ENCODE measurements at regions not wholly inside any gene's neighbourhood (a gene's known extent, or its start where the extent isn't known, plus 50 kb on each side); places are given as distances from the start of the nearest gene placed in this dataset.
"Not testable (repeated sequence)": the region's sequence is repeated elsewhere in the genome, so short reads cannot be mapped to it uniquely, and the experiment has no call there.

DNA sequence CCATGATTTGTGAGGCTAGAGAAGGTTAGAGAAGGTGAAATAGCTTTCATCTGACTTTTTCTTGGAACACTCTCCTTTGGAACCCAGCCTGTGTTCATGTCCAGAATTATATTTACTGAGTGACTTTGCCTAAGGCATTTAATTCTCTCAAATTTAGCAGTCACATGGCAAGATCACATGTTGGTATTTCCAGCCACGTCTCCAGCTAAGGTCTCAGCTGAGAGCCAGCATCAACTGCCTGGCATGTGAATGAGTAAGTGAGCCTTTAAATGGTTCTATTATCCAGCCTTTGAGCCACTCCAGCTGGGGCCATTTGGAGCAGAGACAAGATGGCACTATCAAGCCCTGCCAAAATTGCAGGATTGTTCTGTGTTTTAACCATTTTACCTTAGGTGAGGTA is 130.2 kb upstream of the SGO1 start:
- no peak for DNase-seq

DNA sequence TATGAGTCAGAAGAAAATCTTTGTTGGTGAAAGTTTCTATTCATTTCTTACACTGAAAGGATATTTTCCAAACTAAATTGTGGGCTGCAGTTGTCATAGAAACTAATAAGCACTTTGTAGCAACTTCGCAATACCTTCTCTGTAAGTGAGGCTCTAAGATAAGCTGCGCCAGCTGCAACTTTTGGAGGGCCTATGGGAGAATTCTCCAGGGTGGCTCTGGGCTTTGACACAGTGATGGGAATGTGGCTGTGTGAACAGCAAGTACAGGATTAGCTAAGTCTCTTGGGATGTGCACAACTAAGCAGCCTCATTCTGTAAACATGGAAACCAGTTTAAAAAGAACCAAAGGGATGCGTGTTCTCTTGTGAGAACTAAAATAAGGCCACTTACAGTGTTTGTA is 124.6 kb upstream of the SGO1 start:
- DNase-seq = no peak

DNA sequence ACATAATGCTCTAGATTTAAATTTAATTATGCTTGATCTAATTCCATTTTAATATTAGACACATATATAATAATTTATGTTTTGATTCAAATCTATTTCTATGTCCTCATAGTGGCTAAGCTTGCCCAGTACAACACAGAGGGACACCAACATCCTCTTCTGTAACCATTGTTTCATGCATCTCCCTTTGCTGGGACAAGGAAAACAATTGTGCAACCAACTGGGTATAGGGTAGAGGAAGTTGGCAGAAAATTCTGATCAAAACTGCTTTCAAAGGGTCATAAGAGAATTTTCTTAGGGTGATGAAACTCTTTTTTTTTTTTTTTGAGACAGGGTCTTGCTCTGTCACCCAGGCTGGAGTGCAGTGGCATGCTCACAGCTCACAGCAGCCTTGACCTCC is 121.4 kb upstream of the SGO1 start:
- DNase-seq = no peak

DNA sequence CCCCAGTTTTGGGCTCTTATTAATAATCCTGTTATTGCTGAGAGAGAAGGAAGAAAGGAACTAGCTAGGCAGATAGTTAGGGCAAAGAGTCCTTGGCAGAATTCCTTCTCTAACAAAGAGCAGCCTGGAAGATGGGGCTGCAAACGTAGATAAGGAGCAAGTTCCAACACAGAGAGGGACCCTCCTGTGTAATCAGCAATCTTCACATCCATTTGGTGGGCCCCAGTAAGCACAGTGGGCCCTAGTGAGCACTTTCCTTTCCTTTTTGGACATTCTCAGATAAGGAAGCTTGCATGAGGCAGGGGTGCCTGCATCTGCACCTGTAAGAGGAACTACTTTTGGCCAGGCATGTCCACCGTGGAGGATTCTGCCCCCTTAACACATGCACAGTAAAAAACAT is 119.6 kb upstream of the SGO1 start:
- DNase-seq = no peak

DNA sequence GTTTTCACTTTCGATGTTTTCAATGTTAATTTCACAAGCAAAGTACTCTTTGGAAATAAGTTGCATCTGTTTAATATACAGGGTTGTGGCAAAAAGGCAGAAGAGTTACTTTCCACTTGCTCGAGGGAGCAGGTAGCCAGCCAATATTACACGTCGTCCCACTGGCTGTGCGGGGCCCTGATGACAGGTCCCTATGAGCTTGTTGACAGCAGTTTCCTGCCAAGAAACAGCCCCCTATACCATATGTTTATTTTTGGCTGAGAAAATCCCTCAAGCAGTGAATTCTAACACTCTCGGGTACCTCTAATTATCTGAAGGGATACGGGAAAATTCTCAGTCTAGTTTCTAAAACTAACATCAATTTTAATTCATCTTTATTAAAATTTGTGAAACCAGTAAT is 116.8 kb upstream of the SGO1 start:
- no peak for DNase-seq

DNA sequence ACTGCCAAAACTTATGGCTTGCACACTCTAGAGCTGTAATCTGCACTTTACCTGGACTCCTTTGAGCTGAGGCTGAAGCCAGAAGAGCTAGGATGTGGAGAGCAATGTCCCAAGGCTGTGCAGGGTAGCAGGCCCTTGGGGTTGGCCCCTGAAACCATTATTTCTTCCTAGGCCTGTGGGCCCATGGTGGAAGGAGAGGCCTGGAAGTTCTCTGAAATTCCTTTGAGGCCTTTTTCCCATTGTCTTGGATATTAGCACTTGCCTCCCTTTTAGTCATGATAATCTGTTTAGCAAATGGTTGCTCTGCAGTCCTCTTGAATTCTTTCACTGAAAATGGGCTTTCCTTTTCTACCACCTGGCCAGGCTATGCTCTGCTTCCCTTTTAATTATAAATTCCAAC is 102.0 kb upstream of the SGO1 start:
- no peak for DNase-seq

DNA sequence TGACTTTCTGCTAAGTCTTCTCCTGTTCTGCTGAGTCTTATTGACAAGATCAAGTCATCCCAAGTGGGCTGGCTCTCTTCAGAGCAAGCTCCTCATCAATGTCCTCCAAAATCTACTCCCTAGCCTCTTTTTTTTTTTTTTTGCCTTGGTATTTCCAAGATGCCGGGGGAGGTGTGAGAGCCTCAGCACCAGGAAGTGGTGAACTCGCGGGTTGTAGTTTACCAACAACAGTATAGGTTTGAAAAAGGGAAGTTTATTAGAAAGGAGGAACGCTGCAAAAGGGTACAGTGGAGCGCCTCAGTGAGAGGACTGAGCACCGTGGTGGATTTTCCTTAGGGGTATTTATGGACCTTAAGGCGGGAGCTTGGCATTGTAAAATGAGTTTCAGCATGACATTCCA is 94.3 kb upstream of the SGO1 start:
- no peak for DNase-seq

DNA sequence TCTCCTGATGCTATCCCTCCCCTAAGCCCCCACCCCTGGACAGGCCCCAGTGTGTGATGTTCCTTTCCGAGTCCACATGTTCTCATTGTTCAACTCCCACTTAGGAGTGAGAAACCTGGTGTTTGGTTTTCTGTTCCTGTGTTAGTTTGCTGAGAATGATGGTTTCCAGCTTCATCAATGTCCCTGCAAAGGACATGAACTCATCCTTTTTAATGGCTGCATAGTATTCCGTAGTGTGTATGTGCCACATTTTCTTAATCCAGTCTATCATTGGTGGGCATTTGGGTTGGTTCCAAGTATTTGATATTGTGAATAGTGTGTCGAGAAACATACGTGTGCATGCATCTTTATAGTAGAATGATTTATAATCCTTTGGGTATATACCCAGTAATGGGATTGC is 80.0 kb upstream of the SGO1 start:
- not testable (repeated sequence) for DNase-seq

DNA sequence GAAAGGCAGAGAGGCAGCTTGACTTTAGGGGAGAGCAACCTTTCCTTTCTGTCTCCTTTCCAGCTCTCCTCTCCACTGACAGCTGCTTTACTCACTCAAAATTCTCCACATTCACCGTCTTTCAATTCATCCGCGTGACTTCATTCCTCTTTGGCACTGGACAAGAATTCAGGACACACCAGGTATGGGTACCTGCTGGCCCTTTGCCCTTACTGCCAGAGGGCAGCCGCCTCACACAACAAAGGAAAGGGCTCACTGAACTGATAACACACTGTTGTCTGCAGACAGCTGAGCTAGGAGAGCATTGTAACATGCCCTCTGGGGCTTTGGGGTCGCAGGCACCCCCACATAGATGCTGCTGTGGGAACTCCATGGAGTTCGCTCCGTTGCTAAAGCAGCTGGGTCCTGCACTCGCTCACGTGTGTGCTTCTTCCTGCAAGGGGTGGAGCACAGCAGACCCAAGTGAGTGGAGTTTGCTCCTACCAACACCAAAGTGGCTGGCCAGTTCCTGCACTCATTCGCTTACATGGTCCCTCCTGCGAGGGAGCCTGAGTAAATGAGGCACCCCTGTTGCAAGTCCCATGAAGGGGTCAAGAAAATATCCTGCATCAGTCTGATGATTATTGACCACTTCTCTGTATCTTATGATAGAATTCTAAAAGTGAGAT is 79.0 kb upstream of the SGO1 start:
- DNase-seq = no peak

DNA sequence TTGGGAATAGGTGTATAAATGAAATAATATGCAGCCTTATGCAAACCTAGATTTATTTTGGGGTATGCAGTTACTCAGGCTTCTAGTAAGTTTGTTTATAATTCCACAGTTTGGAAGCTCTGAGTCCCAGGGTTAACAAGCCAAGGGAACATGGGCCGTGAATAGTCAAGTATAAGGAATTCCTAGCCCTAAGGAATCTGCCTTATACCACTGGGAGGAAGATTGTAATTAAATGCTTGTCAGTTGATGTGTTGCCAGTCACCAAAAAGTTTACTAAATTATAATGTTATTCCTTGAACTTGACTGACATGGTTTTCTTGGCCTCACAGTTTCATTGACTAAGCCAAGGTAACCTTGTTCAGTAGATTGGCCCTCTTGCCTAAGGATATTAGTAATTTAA is 72.4 kb upstream of the SGO1 start:
- DNase-seq = no peak

DNA sequence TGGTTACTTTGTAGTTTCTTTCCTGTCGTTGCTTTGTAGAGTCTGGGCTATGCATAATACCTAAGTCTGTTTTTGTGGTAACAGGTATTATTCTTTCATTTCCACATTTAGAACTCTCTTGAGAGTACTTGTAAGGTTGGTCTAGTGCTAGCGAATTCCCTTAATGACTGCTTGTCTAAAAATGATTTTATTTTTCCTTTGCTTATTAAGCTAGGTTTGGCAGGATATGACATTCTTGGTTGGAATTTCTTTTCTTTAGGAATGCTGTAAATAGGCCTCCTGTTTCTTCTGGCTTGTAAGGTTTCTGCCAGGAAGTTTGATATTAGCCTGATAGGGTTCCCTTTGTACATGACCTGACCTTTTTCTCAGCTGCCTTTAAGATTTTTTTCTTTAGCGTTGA is 70.1 kb upstream of the SGO1 start:
- no peak for DNase-seq

DNA sequence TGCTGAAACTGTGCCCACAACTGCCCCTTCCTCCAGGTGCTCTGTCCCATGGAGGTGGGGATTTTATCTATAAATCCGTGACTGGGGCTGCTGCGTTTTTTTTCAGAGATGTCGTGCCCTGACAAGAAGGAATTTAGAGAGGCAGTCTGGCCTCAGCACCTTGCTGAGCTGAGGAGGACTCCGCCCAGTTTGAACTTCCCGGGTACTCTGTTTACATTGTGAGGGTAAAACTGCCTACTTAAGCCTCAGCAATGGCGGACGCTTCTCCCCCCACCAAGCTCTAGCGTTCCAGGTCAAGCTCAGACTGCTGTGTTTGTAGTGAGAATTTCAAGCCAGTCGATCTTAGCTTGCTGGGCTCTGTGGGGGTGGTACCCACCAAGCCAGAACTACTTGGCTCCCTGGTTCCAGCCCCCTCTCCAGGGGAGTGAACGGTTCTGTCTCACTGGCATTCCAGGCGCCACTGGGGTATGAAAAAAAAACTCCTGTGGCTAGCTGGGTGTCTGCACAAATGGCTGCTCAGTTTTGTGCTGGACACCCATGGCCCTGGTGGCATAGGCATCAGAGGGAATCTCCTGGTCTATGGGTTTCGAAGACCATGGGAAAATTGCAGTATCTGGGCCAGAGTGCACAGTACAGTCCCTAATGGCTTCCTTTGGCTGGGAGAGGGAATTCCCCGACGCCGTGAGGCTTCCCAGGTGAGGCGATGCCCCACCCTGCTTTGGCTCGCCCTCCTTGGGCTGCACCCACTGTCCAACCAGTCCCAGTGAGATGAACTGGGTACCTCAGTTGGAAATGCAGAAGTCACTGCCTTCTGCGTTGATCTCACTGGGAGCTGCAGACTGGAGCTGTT is 68.5 kb upstream of the SGO1 start:
- no peak for DNase-seq

DNA sequence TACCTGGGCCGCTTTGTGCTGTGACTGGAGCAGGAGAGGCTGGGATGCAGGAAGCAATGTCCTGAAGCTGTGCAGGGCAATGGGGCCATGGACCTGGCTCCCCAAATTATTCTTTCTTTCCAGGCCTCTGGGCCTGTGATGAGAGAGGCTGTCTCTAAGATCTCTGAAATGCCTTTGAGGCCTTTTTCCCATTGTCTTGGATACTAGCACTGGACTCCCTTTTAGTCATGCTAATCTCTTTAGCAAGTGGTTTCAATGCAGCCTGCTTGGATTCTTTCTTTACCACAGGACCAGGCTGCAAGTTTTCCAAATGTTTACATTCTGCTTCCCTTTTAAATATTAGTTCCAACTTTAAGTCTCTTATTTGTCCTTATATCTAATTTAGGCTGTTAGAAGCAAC is 64.8 kb upstream of the SGO1 start:
- DNase-seq = no peak

DNA sequence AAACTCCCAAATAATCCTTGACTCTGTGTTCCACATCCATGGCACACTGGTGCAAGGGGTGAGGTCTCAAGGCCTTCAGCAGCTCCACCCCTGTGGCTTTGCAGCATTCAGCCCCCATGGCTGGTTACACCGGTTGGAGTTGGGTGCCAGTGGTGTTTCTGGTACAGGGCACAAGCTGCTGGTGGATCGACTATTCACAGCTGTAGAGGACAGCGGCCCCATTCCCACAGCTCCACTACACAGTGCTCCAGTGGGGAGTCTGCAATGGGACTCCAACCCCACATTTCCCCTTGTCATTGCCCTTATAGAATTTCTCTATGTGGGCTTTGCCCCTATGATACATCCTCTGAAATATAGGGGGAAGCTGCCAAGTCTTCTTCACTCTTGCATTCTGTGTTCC is 64.3 kb upstream of the SGO1 start:
- DNase-seq = no peak

DNA sequence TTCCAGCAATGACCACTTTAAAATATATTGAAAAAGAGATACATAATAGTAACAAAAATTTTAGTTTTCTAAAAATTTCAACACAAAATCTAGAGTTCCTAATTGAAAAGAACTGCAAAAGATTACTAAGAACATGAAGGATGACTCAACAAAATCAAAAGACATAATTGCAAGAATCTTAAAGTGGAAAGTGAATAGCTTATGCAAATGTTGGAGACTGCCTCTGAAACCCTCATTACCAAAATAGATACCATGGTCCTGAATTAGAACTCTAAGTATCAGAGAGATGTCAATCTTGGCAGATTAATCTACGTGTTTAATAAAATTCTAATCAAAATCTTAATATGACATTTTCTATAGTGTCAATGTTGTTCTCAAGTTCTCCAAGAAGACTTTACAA is 60.7 kb upstream of the SGO1 start:
- DNase-seq = no peak

DNA sequence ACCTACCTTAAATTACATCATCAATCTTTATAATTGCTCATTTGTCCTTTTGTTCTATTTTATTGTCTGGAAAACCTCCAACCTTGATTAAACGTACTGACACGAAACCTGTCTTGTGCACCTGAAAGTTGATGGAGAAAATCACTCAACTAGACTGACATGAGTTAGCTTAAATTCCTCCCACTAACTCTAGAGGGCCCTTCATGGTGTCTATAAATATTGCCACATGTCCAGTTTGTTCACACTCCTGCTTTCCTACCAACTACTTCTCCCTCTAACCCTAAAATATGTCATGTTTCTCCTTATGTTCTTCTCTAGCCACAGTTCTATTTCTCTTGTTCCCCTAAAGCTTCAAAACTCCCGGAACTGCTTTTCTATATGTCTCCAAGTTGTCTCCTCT is 59.8 kb upstream of the SGO1 start:
- no peak for DNase-seq

DNA sequence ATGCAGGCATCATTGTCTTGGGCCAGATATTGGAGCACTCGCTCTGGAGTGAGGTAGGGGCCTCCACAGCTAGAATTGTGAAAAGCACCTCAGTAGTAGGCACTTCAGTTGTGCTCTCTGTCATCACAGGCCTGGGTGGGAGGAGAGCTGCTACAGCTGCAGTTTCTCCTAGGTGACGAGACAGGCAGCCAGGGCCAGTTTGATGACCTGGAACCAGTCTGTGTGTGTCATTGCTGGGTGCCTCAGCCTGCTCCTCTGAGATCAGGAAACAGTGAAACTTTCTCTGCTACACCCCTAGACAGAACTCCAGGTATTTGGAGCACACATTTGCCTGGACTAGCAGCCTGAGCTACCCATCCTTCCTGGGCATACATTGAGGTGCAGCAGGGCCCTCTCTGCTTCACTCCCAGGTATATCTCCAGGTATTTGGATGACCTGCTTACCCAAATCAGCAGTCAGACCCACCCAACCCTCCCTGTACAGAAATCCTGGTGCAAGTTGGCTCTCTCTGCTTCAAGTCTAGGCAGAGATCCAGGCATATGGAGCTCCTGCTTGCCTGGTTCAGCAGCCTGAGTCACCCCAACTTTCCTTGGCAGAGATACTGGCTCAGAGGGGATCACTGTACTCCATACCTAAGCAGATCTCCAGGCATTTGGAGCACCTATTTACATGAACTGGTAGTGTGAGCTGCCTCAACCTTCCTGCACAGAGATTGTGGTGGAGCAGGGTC is 54.3 kb upstream of the SGO1 start:
- no peak for DNase-seq

DNA sequence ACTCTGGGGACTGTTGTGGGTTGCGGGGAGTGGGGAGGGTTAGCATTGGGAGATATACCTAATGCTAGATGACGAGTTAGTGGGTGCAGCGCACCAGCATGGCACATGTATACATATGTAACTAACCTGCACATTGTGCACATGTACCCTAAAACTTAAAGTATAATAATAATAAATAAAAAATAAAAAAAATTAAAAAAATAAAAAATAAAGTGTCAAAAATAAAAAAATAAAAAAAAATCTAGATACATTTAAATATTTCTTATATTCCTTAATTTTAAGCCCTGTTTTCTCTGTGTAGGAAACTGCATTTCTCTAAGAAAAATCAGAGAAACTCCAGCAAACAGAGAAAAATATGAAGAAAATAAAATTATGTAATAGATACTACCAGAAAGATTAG is 52.2 kb upstream of the SGO1 start:
- not testable (repeated sequence) for DNase-seq

DNA sequence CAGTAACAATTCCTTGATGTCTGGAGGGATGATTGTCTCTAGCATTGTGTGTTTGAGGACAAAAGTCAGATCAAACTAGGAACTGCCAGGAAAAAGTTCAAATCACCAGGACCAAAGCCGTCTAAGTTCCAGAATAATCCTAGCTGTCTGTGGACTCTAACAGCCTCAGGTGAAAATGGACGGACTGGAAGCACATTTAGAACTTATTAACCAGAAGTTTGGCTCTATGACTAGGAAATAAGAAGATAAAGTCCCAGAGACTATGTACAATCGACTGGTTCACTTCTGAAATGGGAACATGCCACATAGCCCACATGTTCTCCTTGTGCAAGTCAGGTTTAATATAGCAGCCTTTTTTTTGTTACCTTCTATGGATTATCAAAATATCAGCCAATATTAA is 50.6 kb upstream of the SGO1 start:
- DNase-seq = no peak

All from CD4-positive, alpha-beta T cell treated with Interleukin-21 for 1 hour (primary cell).